ENCODE measurements at regions not wholly inside any gene's neighbourhood (a gene's known extent, or its start where the extent isn't known, plus 50 kb on each side); places are given as distances from the start of the nearest gene placed in this dataset.

GRCh38 chr4:81527709-81528108 lies 56.0 kb upstream of the RASGEF1B start:
- no peak overlapping the region for H3K4me3 Mint-ChIP-seq
- no peaks in the 10 kb centered on the region for H3K36me3 Mint-ChIP-seq
- H3K9me3 Mint-ChIP-seq: no peaks in the 10 kb centered on the region
- no peak overlapping the region for H3K27ac Mint-ChIP-seq
- DNase-seq (ENCODE audit: low spot score in 2 of 2, unreplicated experiment in 2 of 2): no peak
- H3K27me3 Mint-ChIP-seq (ENCODE audit: low read depth): peaks cover 5% of the 10 kb centered on the region
- TF ChIP-seq CTCF (IDR thresholded peaks at IDR 0.05; ENCODE audit: unreplicated experiment): no peak
- peaks cover 2% of the 10 kb centered on the region for H3K4me1 Mint-ChIP-seq

- Mint-ChIP-seq H3K9me3 (no peaks in the 10 kb centered on the region), H3K27ac (no peak overlapping the region), H3K27me3 (ENCODE audit: low read depth) (peaks cover 5% of the 10 kb centered on the region), H3K4me1 (peaks cover 2% of the 10 kb centered on the region), H3K4me3 (no peak overlapping the region), H3K36me3 (no peaks in the 10 kb centered on the region)
- DNase-seq (ENCODE audit: low spot score in 2 of 2, unreplicated experiment in 2 of 2): no peak
- no peak for TF ChIP-seq CTCF (IDR thresholded peaks at IDR 0.05; ENCODE audit: unreplicated experiment)
These were observed 55.4 kb upstream of the RASGEF1B start for GRCh38 chr4:81527115-81527514.

- H3K9me3 Mint-ChIP-seq: no peaks in the 10 kb centered on the region
- H3K4me1 Mint-ChIP-seq: peaks cover 2% of the 10 kb centered on the region
- DNase-seq (ENCODE audit: low spot score in 2 of 2, unreplicated experiment in 2 of 2): no peak
- H3K27me3 Mint-ChIP-seq (ENCODE audit: low read depth): peaks cover 5% of the 10 kb centered on the region
- no peak overlapping the region for H3K4me3 Mint-ChIP-seq
- H3K27ac Mint-ChIP-seq: no peak overlapping the region
- TF ChIP-seq CTCF (IDR thresholded peaks at IDR 0.05; ENCODE audit: unreplicated experiment): no peak
- H3K36me3 Mint-ChIP-seq: no peaks in the 10 kb centered on the region
These were observed 55.0 kb upstream of the RASGEF1B start for GRCh38 chr4:81526706-81527105.

- Mint-ChIP-seq H3K4me3 (no peak overlapping the region), H3K27me3 (ENCODE audit: low read depth) (peaks cover 5% of the 10 kb centered on the region), H3K36me3 (no peaks in the 10 kb centered on the region), H3K27ac (no peak overlapping the region), H3K4me1 (peaks cover 7% of the 10 kb centered on the region), H3K9me3 (no peaks in the 10 kb centered on the region)
- no peak for DNase-seq (ENCODE audit: low spot score in 2 of 2, unreplicated experiment in 2 of 2)
- no peak for TF ChIP-seq CTCF (IDR thresholded peaks at IDR 0.05; ENCODE audit: unreplicated experiment)
These were observed 52.1 kb upstream of the RASGEF1B start for GRCh38 chr4:81523672-81524327.

GRCh38 chr4:81522711-81523110 lies 51.0 kb upstream of the RASGEF1B start:
- Mint-ChIP-seq H3K36me3 (no peaks in the 10 kb centered on the region), H3K9me3 (no peaks in the 10 kb centered on the region), H3K27ac (no peak overlapping the region), H3K27me3 (ENCODE audit: low read depth) (peaks cover 4% of the 10 kb centered on the region), H3K4me1 (peaks cover 17% of the 10 kb centered on the region), H3K4me3 (no peak overlapping the region)
- TF ChIP-seq CTCF (IDR thresholded peaks at IDR 0.05; ENCODE audit: unreplicated experiment): no peak
- no peak for DNase-seq (ENCODE audit: low spot score in 2 of 2, unreplicated experiment in 2 of 2)

- H3K4me1 Mint-ChIP-seq: peaks cover 18% of the 10 kb centered on the region
- no peaks in the 10 kb centered on the region for H3K9me3 Mint-ChIP-seq
- H3K27me3 Mint-ChIP-seq (ENCODE audit: low read depth): peaks cover 3% of the 10 kb centered on the region
- H3K36me3 Mint-ChIP-seq: no peaks in the 10 kb centered on the region
- no peak for DNase-seq (ENCODE audit: low spot score in 2 of 2, unreplicated experiment in 2 of 2)
- H3K4me3 Mint-ChIP-seq: no peak overlapping the region
- no peak for TF ChIP-seq CTCF (IDR thresholded peaks at IDR 0.05; ENCODE audit: unreplicated experiment)
- H3K27ac Mint-ChIP-seq: no peak overlapping the region
These were observed 50.0 kb upstream of the RASGEF1B start for GRCh38 chr4:81521708-81522107.
